Right lobe of liver (tissue), 4 donors: ENCODE measurements at regions not wholly inside any gene's neighbourhood (a gene's known extent, or its start where the extent isn't known, plus 50 kb on each side); places are given as distances from the start of the nearest gene placed in this dataset.

ENCODE experiments used
- POLR2A ChIP-seq: fragments of 450-650 bp; IDR thresholded peaks from one replicate; pipeline ENCODE4 v1.6.1; 2017; ENCODE audit warnings: antibody characterized with exemption, mild to moderate bottlenecking
- TF ChIP-seq, protein P1 (sequence below), 4 donors: fragments of 200-600 bp in 3 of 4; fragments of 450-650 bp in 1 of 4; IDR thresholded peaks; one replicate each; pipeline versions ENCODE4 v1.5.1 to v1.8.0; 2016 to 2022; ENCODE audit warnings: antibody characterized with exemption in 4 of 4, mild to moderate bottlenecking in 2 of 4
- donor health status: DM: no; HTN: no; CAD: no.
- donor health status: DM: no; HTN: no; CAD: no.
- donor health status: DM: no; HTN: yes; CAD: no.

DNA sequence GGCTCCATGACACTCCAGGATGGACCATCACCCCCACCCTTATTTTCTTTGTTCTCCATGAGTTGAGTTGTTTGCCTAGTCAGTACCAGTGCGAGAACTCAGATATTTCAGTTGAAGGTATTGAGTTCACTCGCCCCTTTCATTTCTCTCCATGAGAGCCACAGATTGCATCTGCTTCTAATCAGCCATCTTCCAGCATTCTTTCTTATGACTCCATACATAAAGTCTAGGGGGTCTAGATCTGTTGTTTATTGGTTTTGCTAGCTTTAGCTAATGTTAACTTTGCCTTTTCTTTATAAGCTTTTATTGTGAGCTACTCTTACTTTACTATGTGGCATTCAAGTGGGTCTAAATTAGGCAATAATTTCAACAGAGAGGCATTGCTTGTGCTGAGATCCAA, 71.6 kb upstream of the PDC start:
- TF ChIP-seq, protein P1, sequence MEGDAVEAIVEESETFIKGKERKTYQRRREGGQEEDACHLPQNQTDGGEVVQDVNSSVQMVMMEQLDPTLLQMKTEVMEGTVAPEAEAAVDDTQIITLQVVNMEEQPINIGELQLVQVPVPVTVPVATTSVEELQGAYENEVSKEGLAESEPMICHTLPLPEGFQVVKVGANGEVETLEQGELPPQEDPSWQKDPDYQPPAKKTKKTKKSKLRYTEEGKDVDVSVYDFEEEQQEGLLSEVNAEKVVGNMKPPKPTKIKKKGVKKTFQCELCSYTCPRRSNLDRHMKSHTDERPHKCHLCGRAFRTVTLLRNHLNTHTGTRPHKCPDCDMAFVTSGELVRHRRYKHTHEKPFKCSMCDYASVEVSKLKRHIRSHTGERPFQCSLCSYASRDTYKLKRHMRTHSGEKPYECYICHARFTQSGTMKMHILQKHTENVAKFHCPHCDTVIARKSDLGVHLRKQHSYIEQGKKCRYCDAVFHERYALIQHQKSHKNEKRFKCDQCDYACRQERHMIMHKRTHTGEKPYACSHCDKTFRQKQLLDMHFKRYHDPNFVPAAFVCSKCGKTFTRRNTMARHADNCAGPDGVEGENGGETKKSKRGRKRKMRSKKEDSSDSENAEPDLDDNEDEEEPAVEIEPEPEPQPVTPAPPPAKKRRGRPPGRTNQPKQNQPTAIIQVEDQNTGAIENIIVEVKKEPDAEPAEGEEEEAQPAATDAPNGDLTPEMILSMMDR (IDR thresholded peaks at IDR 0.05) = no peak
- no peak for TF ChIP-seq POLR2A
